ENCODE measurements at regions not wholly inside any gene's neighbourhood (a gene's known extent, or its start where the extent isn't known, plus 50 kb on each side); places are given as distances from the start of the nearest gene placed in this dataset.

GRCh38 chr16:86869288-86870022 lies 291.1 kb downstream of the FOXL1 start:
- TF ChIP-seq CTCF (IDR thresholded peaks at IDR 0.05 in 2 of 3, conservative IDR thresholded peaks at IDR 0.05 in 1 of 3; ENCODE audit: control insufficient read depth in 2 of 3, extremely low read depth in 1 of 3, insufficient read depth in 1 of 3, low read depth in 3 of 3, low read length in 3 of 3) (no peak), POLR2A (IDR thresholded peaks at IDR 0.05; ENCODE audit: low read depth, low read length) (no peak), EZH2 (IDR thresholded peaks at IDR 0.05; ENCODE audit: borderline replicate concordance, control insufficient read depth, low read depth, low read length) (no peak), SUPT20H (IDR thresholded peaks at IDR 0.05; ENCODE audit: borderline replicate concordance, control insufficient read depth, low read depth, low read length) (no peak), SREBF1 (IDR thresholded peaks at IDR 0.05; ENCODE audit: low read length) (no peak), ESRRA (IDR thresholded peaks at IDR 0.05; ENCODE audit: low read length) (no peak), SIX5 (IDR thresholded peaks at IDR 0.05; ENCODE audit: low read depth, low read length, severe bottlenecking) (no peak), HCFC1 (IDR thresholded peaks at IDR 0.05; ENCODE audit: low read length) (no peak)
